ENCODE measurements at regions not wholly inside any gene's neighbourhood (a gene's known extent, or its start where the extent isn't known, plus 50 kb on each side); places are given as distances from the start of the nearest gene placed in this dataset.
"Not testable (repeated sequence)": the region's sequence is repeated elsewhere in the genome, so short reads cannot be mapped to it uniquely, and the experiment has no call there.

GRCh38 chr2:220748875-220749479 is 823.1 kb downstream of the EPHA4 start:
- Histone ChIP-seq H4K8ac (ENCODE audit: low read depth, low read length) (no peak overlapping the region), H3K4ac (ENCODE audit: low read depth, low read length) (no peak overlapping the region), H2BK5ac (ENCODE audit: low read length) (no peak overlapping the region), H3K36me3 (ENCODE audit: control insufficient read depth, insufficient read depth, low read length) (no peaks in the 10 kb centered on the region), H3K18ac (ENCODE audit: low read length) (no peak overlapping the region), H2BK15ac (replicated peaks; ENCODE audit: low read depth) (no peak overlapping the region), H3K79me1 (ENCODE audit: low read length) (no peaks in the 10 kb centered on the region), H2AK5ac (ENCODE audit: low read length) (no peak overlapping the region), H3K4me3 (ENCODE audit: low read length) (no peak overlapping the region), H2BK120ac (ENCODE audit: low read depth, low read length) (no peak overlapping the region), H3K27me3 (ENCODE audit: insufficient read depth, low read length, poor library complexity) (no peaks in the 10 kb centered on the region), H3K27ac (ENCODE audit: low read depth, low read length) (no peak overlapping the region), H4K5ac (ENCODE audit: low read length) (no peak overlapping the region), H3K23ac (ENCODE audit: low read length) (no peak overlapping the region), H3K56ac (ENCODE audit: low read length) (no peak overlapping the region), H3K4me1 (ENCODE audit: control insufficient read depth, low read depth, low read length) (no peaks in the 10 kb centered on the region), H3K79me2 (ENCODE audit: control insufficient read depth, insufficient read depth, low read length) (no peaks in the 10 kb centered on the region), H3K4me2 (ENCODE audit: low read length) (no peak overlapping the region), H3K9ac (ENCODE audit: low read length) (no peak overlapping the region)
- WGBS (ENCODE audit: extremely low coverage, insufficient coverage, low lambda C conversion rate) = no CpG with 5 or more reads among the region's 12 CpGs
- peak; percentile 51 for DNase-seq

- no peak for DNase-seq
- no peak overlapping the region for H4K5ac ChIP-seq (ENCODE audit: low read length)
- no peak overlapping the region for H3K56ac ChIP-seq (ENCODE audit: low read length)
- H3K18ac ChIP-seq (ENCODE audit: low read length) = no peak overlapping the region
- no peaks in the 10 kb centered on the region for H3K36me3 ChIP-seq (ENCODE audit: control insufficient read depth, insufficient read depth, low read length)
- WGBS (ENCODE audit: extremely low coverage, insufficient coverage, low lambda C conversion rate) = no CpG with 5 or more reads among the region's 3 CpGs
- no peaks in the 10 kb centered on the region for H3K79me1 ChIP-seq (ENCODE audit: low read length)
- no peak overlapping the region for H3K27ac ChIP-seq (ENCODE audit: low read depth, low read length)
- H3K9ac ChIP-seq (ENCODE audit: low read length) = no peak overlapping the region
- no peaks in the 10 kb centered on the region for H3K79me2 ChIP-seq (ENCODE audit: control insufficient read depth, insufficient read depth, low read length)
- H3K4me2 ChIP-seq (ENCODE audit: low read length) = no peak overlapping the region
- no peak overlapping the region for H3K4ac ChIP-seq (ENCODE audit: low read depth, low read length)
- no peak overlapping the region for H3K4me3 ChIP-seq (ENCODE audit: low read length)
- peaks cover 3% of the 10 kb centered on the region for H3K4me1 ChIP-seq (ENCODE audit: control insufficient read depth, low read depth, low read length)
- no peak overlapping the region for H2BK120ac ChIP-seq (ENCODE audit: low read depth, low read length)
- H3K27me3 ChIP-seq (ENCODE audit: insufficient read depth, low read length, poor library complexity) = no peaks in the 10 kb centered on the region
- no peak overlapping the region for H4K8ac ChIP-seq (ENCODE audit: low read depth, low read length)
- no peak overlapping the region for H2AK5ac ChIP-seq (ENCODE audit: low read length)
- no peak overlapping the region for H3K23ac ChIP-seq (ENCODE audit: low read length)
- no peak overlapping the region for H2BK5ac ChIP-seq (ENCODE audit: low read length)
- no peak overlapping the region for H2BK15ac ChIP-seq (replicated peaks; ENCODE audit: low read depth)
These were observed 818.6 kb downstream of the EPHA4 start for GRCh38 chr2:220753486-220753885.

GRCh38 chr2:220756653-220757052 is 815.5 kb downstream of the EPHA4 start:
- no CpG with 5 or more reads among the region's 6 CpGs for WGBS (ENCODE audit: extremely low coverage, insufficient coverage, low lambda C conversion rate)
- peaks cover 3% of the 10 kb centered on the region for H3K4me1 ChIP-seq (ENCODE audit: control insufficient read depth, low read depth, low read length)
- H2BK120ac ChIP-seq (ENCODE audit: low read depth, low read length) = no peak overlapping the region
- no peak overlapping the region for H3K9ac ChIP-seq (ENCODE audit: low read length)
- DNase-seq = peak; percentile 1
- H4K5ac ChIP-seq (ENCODE audit: low read length) = no peak overlapping the region
- no peaks in the 10 kb centered on the region for H3K27me3 ChIP-seq (ENCODE audit: insufficient read depth, low read length, poor library complexity)
- no peak overlapping the region for H2BK5ac ChIP-seq (ENCODE audit: low read length)
- no peak overlapping the region for H2BK15ac ChIP-seq (replicated peaks; ENCODE audit: low read depth)
- H3K56ac ChIP-seq (ENCODE audit: low read length) = no peak overlapping the region
- H3K4me3 ChIP-seq (ENCODE audit: low read length) = no peak overlapping the region
- no peaks in the 10 kb centered on the region for H3K79me1 ChIP-seq (ENCODE audit: low read length)
- H3K27ac ChIP-seq (ENCODE audit: low read depth, low read length) = no peak overlapping the region
- no peak overlapping the region for H3K4me2 ChIP-seq (ENCODE audit: low read length)
- no peak overlapping the region for H4K8ac ChIP-seq (ENCODE audit: low read depth, low read length)
- no peak overlapping the region for H2AK5ac ChIP-seq (ENCODE audit: low read length)
- no peak overlapping the region for H3K23ac ChIP-seq (ENCODE audit: low read length)
- no peak overlapping the region for H3K18ac ChIP-seq (ENCODE audit: low read length)
- H3K36me3 ChIP-seq (ENCODE audit: control insufficient read depth, insufficient read depth, low read length) = no peaks in the 10 kb centered on the region
- H3K79me2 ChIP-seq (ENCODE audit: control insufficient read depth, insufficient read depth, low read length) = no peaks in the 10 kb centered on the region
- no peak overlapping the region for H3K4ac ChIP-seq (ENCODE audit: low read depth, low read length)

- H3K27ac ChIP-seq (ENCODE audit: low read depth, low read length); H3K4ac ChIP-seq (ENCODE audit: low read depth, low read length); H3K18ac ChIP-seq (ENCODE audit: low read length); H3K79me2 ChIP-seq (ENCODE audit: control insufficient read depth, insufficient read depth, low read length); H4K5ac ChIP-seq (ENCODE audit: low read length); H3K4me1 ChIP-seq (ENCODE audit: control insufficient read depth, low read depth, low read length); H2AK5ac ChIP-seq (ENCODE audit: low read length); H3K56ac ChIP-seq (ENCODE audit: low read length); H3K36me3 ChIP-seq (ENCODE audit: control insufficient read depth, insufficient read depth, low read length); H2BK15ac ChIP-seq (replicated peaks; ENCODE audit: low read depth); H3K23ac ChIP-seq (ENCODE audit: low read length); H3K4me2 ChIP-seq (ENCODE audit: low read length); H3K9ac ChIP-seq (ENCODE audit: low read length); DNase-seq; H3K79me1 ChIP-seq (ENCODE audit: low read length); H2BK5ac ChIP-seq (ENCODE audit: low read length); H3K27me3 ChIP-seq (ENCODE audit: insufficient read depth, low read length, poor library complexity); H3K4me3 ChIP-seq (ENCODE audit: low read length); H2BK120ac ChIP-seq (ENCODE audit: low read depth, low read length); H4K8ac ChIP-seq (ENCODE audit: low read depth, low read length): not testable (repeated sequence)
- WGBS (ENCODE audit: extremely low coverage, insufficient coverage, low lambda C conversion rate) = no CpG with 5 or more reads among the region's 5 CpGs
These were observed 813.7 kb downstream of the EPHA4 start for GRCh38 chr2:220758376-220758775.

GRCh38 chr2:220764171-220764570 is 807.9 kb downstream of the EPHA4 start:
- H3K27ac ChIP-seq (ENCODE audit: low read depth, low read length) = no peak overlapping the region
- DNase-seq = no peak
- H3K18ac ChIP-seq (ENCODE audit: low read length) = no peak overlapping the region
- H2BK15ac ChIP-seq (replicated peaks; ENCODE audit: low read depth) = no peak overlapping the region
- H3K4me3 ChIP-seq (ENCODE audit: low read length) = no peak overlapping the region
- H2BK120ac ChIP-seq (ENCODE audit: low read depth, low read length) = no peak overlapping the region
- no peak overlapping the region for H4K5ac ChIP-seq (ENCODE audit: low read length)
- no peak overlapping the region for H3K23ac ChIP-seq (ENCODE audit: low read length)
- no peaks in the 10 kb centered on the region for H3K27me3 ChIP-seq (ENCODE audit: insufficient read depth, low read length, poor library complexity)
- no peak overlapping the region for H3K4ac ChIP-seq (ENCODE audit: low read depth, low read length)
- H2AK5ac ChIP-seq (ENCODE audit: low read length) = no peak overlapping the region
- no peak overlapping the region for H2BK5ac ChIP-seq (ENCODE audit: low read length)
- H3K4me2 ChIP-seq (ENCODE audit: low read length) = no peak overlapping the region
- no peak overlapping the region for H4K8ac ChIP-seq (ENCODE audit: low read depth, low read length)
- no peak overlapping the region for H3K56ac ChIP-seq (ENCODE audit: low read length)
- no peak overlapping the region for H3K9ac ChIP-seq (ENCODE audit: low read length)
- no peaks in the 10 kb centered on the region for H3K79me2 ChIP-seq (ENCODE audit: control insufficient read depth, insufficient read depth, low read length)
- no CpG with 5 or more reads among the region's 5 CpGs for WGBS (ENCODE audit: extremely low coverage, insufficient coverage, low lambda C conversion rate)
- H3K79me1 ChIP-seq (ENCODE audit: low read length) = no peaks in the 10 kb centered on the region
- no peaks in the 10 kb centered on the region for H3K4me1 ChIP-seq (ENCODE audit: control insufficient read depth, low read depth, low read length)
- H3K36me3 ChIP-seq (ENCODE audit: control insufficient read depth, insufficient read depth, low read length) = no peaks in the 10 kb centered on the region

- no peak overlapping the region for H3K56ac ChIP-seq (ENCODE audit: low read length)
- no peak overlapping the region for H3K23ac ChIP-seq (ENCODE audit: low read length)
- no peaks in the 10 kb centered on the region for H3K4me1 ChIP-seq (ENCODE audit: control insufficient read depth, low read depth, low read length)
- no peak overlapping the region for H3K4me3 ChIP-seq (ENCODE audit: low read length)
- H2BK15ac ChIP-seq (replicated peaks; ENCODE audit: low read depth) = no peak overlapping the region
- no peak overlapping the region for H3K4ac ChIP-seq (ENCODE audit: low read depth, low read length)
- H3K36me3 ChIP-seq (ENCODE audit: control insufficient read depth, insufficient read depth, low read length) = no peaks in the 10 kb centered on the region
- no peaks in the 10 kb centered on the region for H3K27me3 ChIP-seq (ENCODE audit: insufficient read depth, low read length, poor library complexity)
- no peak for DNase-seq
- no peaks in the 10 kb centered on the region for H3K79me2 ChIP-seq (ENCODE audit: control insufficient read depth, insufficient read depth, low read length)
- WGBS (ENCODE audit: extremely low coverage, insufficient coverage, low lambda C conversion rate) = no CpG with 5 or more reads among the region's 3 CpGs
- H3K4me2 ChIP-seq (ENCODE audit: low read length) = no peak overlapping the region
- H4K8ac ChIP-seq (ENCODE audit: low read depth, low read length) = no peak overlapping the region
- no peak overlapping the region for H4K5ac ChIP-seq (ENCODE audit: low read length)
- H2AK5ac ChIP-seq (ENCODE audit: low read length) = no peak overlapping the region
- H3K27ac ChIP-seq (ENCODE audit: low read depth, low read length) = no peak overlapping the region
- no peak overlapping the region for H3K9ac ChIP-seq (ENCODE audit: low read length)
- no peak overlapping the region for H2BK120ac ChIP-seq (ENCODE audit: low read depth, low read length)
- no peak overlapping the region for H2BK5ac ChIP-seq (ENCODE audit: low read length)
- H3K18ac ChIP-seq (ENCODE audit: low read length) = no peak overlapping the region
- no peaks in the 10 kb centered on the region for H3K79me1 ChIP-seq (ENCODE audit: low read length)
These were observed 804.4 kb downstream of the EPHA4 start for GRCh38 chr2:220767591-220768255.

Measured in mesendoderm (in vitro differentiated cells).